GM21737 (cell line): ENCODE measurements at regions not wholly inside any gene's neighbourhood (a gene's known extent, or its start where the extent isn't known, plus 50 kb on each side); places are given as distances from the start of the nearest gene placed in this dataset.
"Not testable (repeated sequence)": the region's sequence is repeated elsewhere in the genome, so short reads cannot be mapped to it uniquely, and the experiment has no call there.

ENCODE experiments used
- ATAC-seq: cut with Tn5 transposase; IDR thresholded peaks from one replicate; pipeline ENCODE4 v1.9.1; 2021; ENCODE audit warnings: mild to moderate bottlenecking, moderate library complexity; ENCODE audit not compliant: unreplicated experiment

DNA sequence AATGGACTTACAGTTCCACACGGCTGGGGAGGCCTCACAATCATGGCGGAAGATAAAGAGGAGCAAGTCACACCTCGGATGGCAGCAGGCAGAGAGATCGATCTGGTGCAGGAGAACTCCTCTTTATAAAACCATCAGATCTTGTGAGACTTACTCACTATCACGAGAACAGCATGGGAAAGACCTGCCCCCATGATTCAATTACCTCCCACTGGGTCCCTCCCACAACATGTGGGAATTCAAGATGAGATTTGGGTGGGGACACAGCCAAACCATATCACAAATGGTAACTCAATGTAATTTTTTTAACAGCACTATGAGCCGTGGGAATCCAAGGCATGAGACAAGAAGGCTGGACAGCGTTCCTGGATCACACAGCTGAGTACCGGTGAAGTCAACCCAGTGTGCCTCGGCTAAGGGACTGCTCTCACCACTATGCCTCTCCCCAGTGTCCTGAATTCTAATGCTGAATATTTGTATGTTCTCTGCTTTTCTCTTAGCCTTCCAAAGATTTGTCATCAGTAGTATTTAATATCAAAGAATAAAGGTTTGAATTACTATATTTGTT lies 84.3 kb downstream of the IRS2 start:
- not testable (repeated sequence) for ATAC-seq

DNA sequence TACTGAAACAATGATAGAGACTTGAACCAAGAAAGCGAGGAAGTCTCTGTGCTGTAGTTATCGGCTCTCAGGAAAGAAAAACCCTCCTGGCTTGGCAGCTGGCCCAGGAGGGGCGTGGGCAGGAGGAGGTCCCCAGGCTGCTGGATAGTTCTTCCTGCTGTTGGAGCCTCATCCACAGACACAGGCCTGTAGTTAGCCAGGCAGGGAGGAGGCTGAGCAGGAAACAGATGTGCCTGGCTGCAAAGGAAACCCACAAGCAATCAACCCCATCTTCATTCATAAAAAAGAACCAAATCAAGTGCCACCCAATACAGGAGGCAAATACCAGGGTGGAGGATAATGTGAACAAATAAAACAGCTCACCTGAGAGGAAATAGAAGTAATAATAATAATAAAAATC lies 86.2 kb downstream of the IRS2 start:
- no peak for ATAC-seq

DNA sequence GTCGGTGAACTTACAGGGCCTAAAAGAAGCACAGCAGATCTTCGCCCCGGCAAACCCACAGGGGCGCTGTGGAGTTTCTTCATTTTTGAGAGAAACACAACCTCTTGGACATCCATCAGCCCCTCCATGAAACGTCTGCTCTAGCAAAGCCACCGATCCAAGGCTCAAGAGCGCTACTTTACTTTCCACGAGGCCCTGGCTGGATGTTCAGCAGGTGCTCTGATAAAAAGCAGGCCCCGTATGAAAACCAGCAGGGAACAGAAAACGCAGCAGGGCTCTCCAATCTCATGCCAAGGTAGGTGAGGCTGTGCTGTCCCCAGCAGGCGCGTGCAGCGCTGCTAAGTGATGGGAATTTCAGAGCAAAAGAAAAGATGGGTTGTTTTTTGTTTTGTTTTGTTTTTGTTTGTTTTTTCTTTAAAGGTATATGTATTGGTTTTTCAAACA lies 86.7 kb downstream of the IRS2 start:
- ATAC-seq, result no peak

- no peak for ATAC-seq
These were observed 87.6 kb downstream of the IRS2 start for GRCh38 chr13:109698779-109699178.

GRCh38 chr13:109697936-109698335 lies 88.4 kb downstream of the IRS2 start:
- ATAC-seq, result no peak

- ATAC-seq, result no peak
These were observed 90.8 kb downstream of the IRS2 start for GRCh38 chr13:109695402-109696190.

- ATAC-seq, result no peak
These were observed 91.4 kb downstream of the IRS2 start for GRCh38 chr13:109694972-109695371.

DNA sequence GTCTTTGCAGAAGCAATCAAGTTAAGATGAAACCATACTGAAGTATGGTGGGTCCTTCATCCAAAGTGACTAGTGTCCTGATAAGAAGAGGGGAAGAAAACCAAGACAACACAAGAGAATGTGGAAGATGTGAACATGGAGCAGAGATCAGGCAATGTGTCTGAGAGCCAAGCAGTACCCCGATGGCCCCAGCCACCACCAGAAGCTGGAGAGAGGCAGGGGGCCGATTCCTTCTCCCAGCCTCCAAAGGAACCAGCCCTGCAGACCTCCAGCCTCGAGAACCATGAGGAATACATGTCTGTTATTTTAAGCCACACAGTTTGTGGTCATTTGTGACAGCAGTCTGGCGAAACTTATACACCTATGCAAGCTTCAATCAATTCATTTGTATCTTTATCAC lies 93.2 kb downstream of the IRS2 start:
- ATAC-seq, result no peak

- ATAC-seq, result no peak
These were observed 94.7 kb downstream of the IRS2 start for GRCh38 chr13:109691689-109692088.

GRCh38 chr13:109687559-109688448 lies 98.6 kb downstream of the IRS2 start:
- no peak for ATAC-seq

- ATAC-seq, result no peak
These were observed 101.2 kb downstream of the IRS2 start for GRCh38 chr13:109685203-109685602.

DNA sequence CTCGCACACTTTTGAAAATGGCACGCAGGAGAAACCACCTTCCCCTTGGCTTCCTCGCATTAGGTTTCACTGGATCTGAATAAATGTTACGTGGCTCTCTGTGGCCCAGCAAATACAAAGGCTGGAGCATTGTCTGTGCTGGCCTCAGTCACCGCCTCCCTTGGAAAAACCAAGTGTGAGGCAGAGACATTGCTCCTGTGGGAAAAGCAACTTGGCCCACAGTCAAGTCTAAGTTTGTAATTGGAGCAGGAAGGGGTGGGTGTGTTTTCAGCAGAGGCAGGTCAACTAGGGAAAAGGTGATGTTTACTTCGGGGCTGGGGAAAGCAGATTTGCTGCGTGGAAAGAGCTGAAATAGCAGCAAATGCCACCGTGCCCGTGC lies 101.6 kb downstream of the IRS2 start:
- ATAC-seq, result no peak

DNA sequence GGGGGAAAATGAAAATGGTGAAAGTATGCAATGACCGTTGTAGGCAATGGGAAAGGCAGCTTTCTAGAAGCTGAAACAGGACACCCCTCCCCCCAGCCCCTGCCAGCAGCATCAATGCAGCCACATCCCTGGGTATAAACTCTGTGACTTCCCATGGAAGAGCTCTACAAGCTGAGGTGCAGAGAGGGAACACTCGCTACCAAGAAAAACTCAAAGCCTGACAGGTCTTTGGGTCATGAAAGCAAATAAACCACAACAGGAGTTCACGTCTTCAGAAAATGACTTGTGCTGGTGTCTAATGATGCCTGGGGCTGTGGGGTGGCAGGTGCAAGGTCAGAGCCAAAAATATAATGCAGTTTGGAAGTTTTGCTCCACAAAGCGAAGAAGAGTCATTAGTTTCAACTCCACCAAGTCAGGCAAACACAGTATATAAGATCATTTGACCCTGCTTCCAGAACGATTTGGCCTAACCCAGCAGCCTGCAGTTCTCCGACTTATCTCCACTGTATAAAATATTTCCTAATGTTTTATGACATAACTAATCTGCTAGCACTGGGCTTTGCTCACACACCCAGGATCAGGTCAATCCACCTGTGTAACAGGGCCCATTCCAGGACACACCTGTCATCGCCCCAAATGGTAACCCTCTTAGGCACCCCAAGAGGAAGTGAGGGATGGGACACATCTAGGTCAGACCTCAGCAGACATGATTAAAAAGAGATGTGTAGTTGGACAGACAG lies 102.1 kb downstream of the IRS2 start:
- no peak for ATAC-seq

DNA sequence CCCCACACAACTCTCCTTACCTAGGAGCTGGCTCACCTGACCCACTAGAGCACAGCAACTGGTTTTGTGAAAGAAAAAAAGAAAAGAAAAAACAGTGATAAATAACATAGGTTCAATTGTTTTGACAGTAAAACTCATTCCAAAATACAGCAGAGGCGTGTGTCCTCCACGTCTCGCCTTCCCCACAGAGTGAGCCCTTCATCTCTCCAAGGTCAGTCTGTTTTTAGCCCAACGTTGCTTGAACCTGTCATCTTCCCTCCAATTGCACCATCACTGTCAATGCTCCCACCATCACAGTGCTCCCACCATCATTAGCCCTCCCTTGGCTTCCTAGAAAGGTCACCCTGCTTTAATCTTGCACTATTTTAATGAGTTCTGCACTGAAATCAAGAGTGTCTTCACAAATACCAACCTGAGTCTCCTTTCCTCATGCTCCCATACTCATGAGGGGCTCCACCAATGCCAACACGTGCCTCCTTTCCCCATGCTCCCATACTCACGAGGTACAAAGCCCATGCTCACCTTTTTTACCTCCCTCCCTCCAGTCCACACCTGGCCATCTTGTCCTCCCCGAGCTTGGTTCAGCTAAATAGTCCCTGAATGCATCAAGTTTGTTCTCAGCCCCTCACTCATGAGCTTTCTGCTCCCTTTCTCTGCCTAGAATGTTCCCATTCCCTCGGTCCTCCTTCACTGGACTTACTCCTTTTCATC lies 103.7 kb downstream of the IRS2 start:
- no peak for ATAC-seq

- ATAC-seq, result no peak
These were observed 105.5 kb downstream of the IRS2 start for GRCh38 chr13:109680930-109681329.

- ATAC-seq, result no peak
These were observed 106.1 kb downstream of the IRS2 start for GRCh38 chr13:109680288-109680687.

DNA sequence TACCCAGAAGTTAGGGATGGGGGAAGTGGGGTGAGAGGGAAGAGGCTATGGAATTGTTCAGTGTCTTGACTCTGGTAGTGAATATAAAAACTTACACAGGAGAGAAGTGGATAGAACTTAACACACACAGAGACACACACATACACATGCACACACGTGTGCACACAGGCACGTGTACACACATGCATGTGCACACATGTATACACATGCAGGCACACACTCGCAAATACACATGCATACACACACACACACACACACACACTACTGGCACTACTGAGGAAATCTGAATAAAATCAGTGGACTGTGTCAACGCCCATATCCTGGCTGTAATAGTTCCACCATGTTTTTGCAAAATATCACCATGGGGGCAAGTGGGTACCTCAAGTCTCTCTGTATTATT lies 107.9 kb downstream of the IRS2 start:
- no peak for ATAC-seq

DNA sequence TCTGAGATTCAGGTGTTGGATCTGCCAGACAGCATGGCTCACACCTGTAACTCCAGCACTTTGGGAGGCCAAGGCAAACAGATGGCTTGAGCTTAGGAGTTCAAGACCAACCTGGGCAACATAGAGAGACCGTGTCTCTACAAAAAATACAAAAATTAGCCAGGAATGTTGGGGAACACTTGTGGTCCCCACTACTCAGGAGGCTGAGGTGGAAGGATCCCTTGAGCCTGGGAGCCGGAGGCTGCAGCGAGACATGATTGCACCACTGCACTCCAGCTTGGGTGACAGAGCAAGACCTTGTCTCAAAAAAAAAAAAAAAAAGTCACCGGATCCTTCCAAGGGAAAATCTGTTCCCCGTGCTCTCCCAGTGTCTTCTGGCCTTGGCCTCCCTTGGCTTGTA lies 109.2 kb downstream of the IRS2 start:
- ATAC-seq, result no peak

GRCh38 chr13:109673477-109673876 lies 112.9 kb downstream of the IRS2 start:
- ATAC-seq, result no peak

DNA sequence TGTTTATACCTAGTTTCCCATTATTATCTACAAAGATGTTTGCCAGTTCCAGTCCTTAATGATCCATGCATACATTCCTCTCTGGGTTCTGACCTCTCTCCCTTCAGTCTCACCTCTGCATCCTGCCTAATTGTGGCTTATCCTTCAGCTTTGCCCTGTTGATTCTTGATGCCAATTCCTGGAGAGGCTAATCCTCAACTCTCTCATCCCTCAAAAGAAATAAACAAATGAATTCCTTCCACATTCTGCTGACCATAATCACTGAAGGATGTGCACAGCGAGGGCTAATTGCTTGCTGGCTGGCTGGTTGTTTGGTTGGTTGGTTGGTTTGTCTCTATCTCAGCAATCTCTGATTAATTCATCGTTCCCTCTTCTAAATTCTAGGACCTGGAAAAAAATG lies 113.8 kb downstream of the IRS2 start:
- ATAC-seq, result no peak
